HG02798 (cell line): ENCODE measurements at regions not wholly inside any gene's neighbourhood (a gene's known extent, or its start where the extent isn't known, plus 50 kb on each side); places are given as distances from the start of the nearest gene placed in this dataset.
A peak's percentile ranks its signal among the peaks of the same experiment; 100 is the strongest.

ENCODE experiments used
- ATAC-seq: cut with Tn5 transposase; IDR thresholded peaks from one replicate; pipeline ENCODE4 v1.9.1; 2021; ENCODE audit warnings: mild to moderate bottlenecking; ENCODE audit not compliant: unreplicated experiment, poor library complexity

DNA sequence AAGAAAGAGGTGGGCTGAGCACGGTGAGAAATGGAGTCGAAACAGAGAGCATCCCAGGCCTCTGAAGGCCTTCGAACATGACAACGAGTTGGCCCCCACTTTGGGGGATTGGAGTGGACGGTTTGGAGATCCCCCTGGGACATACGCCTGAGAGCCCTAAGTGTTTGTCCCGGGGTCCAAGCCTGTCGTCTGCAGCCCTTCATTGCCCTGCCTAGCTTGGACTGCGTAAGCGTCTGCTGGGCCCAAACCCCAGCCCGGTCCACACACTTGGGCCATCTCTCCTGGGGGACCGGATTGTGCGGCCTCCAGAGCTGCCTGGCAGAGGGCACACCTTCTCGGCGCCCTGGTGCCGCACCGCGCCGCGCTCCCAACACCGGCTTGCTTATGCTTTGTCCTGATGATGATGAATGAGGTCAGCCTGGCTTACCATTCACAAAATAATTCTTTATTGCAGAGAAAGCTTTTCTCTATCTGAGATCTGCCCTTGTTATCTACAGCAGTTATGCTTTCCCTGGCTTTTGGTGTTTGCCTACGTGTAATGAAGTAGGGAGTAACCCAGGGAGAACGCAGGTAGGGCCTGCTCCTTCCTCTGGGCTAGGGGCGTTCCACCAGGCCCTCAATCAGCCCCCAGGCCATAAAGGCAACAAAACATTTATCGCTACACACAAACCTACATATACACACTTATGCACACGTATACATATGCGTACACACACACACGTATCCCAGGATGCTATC lies 85.9 kb upstream of the PPARA start:
- no peak for ATAC-seq

DNA sequence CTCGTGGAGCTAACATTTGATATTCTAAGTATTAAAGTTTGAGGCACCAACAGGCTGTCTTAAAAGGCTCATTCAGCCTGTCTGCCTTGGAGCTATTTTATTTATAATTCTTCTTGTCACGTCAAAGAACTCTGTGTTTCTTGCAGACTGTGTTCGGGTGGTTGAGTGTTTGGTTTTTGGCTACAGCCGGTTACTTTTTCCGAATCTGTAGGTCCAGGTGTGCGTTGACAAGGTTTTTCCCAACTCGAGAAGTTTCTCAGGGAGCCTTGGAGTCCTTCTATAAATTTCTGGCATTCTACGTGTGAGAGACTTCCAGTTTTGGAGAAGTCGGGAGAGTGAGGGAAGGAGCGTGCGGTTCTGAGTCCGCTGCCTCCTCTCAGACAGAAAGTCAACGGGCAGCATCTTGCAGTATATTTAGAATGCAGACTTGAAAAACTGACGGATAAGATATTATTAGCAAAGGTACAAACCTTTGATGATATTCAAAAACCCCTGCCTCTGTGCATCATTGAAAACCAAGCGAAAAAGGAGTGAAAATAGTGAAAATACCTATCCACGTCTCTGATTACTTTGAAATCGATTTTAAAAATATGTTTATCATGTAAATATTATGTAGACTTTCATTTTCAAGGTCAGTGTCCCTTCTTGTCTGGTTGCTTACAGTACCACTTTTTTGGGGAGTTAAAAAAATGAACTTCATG lies 85.2 kb upstream of the PPARA start:
- no peak for ATAC-seq

DNA sequence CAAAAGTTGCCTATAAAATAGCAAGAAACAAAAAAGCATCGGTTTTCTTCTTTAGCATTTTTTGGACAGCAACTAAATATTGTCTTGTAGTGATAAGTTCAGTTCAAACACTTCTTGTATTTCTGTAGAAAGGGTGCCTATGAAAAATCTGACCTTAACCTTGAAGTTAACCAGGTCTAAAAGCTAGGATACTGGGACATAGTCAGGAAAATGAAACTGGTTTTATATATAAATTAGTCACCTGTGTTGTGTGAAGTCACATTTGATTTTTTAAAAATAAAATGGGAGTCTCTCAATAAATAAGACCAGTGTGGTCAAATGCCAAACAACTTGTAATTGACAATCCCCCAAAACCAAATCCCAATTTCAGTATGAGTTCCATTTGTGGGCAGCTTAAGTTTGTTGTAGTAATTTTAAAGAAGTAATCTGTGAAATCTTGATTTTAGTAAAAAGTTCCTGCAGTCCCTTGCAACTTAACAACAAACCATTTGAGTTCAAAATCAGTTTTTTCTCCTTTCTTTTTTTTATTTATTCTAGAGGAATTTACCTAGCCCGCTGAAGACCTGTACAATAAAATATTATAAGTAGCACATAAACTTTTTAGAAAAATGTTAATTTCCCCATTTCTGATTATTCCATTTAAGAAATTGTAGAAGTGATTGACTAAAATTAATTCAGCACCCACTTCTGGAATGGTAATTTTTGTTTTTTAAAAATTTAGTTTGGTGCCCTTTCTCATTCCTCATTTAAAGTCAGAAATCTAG lies 84.5 kb upstream of the PPARA start:
- ATAC-seq, result no peak

DNA sequence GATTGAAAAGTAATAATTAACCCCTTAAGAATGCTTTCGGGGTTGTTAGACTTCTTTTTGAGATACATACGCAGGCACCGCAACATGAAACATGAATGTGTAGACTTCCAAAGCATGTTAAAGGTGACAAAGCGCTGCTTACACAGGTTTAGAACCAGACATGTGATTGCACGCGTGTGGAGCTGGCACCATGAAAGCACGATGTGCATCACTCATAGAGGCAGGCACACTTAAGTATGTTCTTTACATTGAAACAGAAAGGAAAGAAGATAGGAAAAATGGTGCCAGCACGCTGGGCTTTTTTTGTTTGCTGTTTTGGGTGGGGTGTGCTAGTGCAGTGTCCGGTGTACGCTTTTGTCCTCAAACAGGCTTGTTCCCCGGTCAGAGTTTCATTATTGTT lies 83.6 kb upstream of the PPARA start:
- ATAC-seq, result no peak

DNA sequence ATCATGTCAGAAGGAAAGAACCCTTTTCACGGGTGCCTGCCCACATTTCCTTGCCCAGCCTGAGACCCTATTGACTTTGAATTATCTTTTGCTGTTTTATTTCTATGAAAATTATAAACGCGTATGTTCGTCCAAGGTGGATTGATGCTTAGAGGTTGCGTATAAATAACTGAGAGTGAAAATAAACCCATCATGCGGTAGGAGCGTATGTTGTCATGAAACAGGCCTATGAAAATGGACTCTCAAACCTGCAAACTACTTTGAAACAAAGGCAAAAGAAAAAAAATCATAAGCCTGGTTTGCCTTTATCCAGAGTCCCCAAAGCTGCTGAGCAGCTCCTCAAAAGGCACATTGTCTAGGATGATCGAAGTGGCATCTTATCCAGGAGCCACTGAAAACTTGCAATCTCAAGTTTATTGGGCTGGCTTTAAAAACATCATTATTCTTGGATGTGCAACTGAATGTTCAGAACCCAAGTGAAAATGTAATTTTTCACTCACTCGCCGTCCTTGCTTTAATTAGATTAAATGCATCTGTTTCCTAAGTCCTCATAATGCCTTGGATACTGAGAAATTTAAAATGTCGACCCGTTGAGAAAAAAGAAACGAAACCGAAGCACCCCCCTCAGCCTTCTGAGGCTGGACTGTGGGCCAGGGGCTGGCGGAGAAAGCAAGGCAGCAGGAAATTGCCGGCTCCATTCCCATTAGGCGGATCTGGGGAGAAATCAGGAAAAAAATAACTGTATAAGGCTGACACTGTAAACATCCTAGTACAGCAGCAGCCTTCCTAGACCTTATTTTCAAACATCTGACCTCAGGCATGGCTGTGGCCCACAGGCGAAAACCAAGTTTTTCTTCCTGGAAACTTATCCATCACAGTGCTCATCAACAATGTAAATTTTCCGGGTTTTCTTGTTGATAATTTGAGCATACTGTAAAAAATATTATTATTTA lies 82.9 kb upstream of the PPARA start:
- no peak for ATAC-seq

DNA sequence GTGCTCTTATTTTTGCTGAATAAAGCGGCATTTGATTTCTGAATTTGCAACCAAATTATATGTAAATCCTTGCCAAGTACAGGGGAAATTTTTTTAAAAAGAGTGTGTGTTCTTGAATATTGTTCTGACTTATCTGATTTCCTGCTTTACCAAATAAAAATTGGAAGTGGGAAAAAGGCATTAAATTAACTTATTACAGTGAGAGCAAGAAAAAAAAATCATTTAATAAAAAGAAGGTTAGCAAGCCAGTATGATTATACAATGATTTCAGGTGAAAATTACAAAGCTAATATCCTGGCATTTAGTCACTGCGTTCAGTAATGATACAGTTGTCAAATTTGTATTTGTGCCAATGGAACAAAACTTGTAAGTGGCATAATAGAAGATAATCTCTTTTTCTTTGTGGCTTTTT lies 82.1 kb upstream of the PPARA start:
- ATAC-seq, result no peak

DNA sequence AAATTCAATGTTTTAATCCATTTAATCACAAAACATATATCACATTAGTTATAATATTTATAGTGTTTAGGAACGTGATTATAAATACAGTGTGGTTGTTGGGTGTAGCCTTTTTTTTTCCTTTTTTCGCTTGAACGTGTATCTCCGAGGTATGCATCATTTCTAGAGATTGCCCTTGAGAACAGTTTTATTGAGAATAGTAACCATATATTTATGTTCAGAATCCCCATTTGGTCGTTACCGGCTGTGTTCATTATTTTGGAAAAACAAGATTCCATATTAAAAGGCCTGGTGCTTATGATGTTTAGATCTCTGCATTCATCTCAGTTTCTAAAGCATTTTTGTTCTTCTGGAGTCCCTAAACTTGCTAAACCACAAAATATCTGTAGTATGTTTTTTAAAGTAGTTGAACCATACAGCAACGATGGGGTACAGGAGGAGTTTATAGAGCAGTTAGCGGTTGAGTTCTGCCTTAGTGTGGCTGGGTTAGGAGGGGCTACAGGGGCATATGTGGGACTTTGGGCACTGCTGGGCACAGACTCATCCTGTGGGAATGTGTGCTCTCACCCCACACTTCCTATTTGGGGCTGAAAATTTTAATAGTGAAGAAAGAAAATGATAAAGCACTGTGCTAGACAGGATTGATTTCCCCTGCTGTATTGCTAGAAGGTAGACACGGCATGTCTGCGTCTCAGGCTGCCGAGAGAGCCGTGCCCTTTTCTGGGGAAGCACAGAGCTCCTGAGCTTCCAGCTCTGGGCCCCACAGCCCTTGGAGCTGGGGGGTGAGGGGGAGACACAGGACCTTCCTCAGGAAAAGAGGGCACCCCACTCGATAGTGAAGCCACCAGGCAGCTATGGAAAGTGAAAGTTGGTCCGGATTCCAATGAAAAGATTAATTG lies 81.5 kb upstream of the PPARA start:
- no peak for ATAC-seq

DNA sequence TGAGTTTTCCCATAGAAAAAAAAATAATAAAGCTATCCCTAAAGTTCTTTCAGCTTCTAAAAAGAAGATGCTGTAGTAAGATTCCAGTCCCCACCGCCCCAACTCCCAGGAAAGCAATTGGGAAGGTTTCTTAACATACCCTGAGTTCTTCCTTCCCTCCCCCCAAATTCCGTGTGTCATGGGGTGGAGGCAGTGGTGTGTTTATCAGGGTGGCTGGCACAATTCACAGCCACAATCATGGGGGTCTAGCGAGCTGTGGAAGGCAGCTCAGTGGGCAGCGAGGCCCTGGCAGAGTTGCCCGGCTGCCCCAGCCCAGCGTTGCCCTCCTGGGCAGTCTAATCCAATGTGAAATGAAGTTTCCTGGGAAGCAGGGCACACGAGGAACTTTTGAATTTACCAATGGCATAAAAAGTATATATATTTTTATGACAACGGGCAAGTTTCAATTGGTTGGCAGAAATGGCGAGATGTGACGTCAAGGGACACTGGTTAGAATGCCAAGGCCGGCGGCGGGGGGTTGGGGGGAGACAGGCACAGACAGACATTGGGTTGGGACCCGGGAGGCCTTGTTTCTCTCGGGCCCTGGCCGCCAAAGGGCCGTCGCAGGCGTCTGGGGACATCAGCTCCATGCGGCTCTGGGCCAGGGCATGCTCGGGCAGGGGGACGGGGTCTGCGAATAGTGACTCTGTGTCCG lies 80.7 kb upstream of the PPARA start:
- ATAC-seq, result no peak

DNA sequence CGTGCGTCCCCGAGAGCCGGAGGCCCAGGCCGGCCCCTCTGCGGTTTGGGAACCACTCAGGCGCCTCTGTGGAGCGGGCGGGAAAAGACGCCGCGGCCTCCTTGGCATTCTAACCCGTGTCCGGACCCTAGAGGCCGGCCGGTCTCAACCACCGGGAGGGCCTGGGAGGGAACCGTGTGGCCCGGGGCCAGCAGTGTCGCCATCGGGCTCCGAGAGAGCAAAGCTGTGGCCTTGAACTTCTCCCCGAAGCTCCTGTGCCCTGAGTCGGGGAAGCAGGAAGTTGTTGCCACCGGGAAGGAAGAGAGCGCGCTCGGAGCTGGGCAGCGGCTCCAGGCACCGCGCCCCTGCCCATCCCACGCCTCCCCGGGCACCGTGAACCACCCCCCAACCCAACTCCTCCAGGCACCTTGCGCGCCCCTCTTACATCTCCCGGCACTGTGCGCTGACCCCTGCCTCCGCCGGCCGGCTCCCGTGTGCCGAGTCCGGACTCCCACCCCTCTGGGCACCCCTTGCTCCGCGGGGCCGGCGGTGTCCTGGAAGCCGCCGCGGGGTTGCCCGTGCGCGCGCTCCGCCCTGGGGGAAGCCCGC lies 80.0 kb upstream of the PPARA start:
- no peak for ATAC-seq

DNA sequence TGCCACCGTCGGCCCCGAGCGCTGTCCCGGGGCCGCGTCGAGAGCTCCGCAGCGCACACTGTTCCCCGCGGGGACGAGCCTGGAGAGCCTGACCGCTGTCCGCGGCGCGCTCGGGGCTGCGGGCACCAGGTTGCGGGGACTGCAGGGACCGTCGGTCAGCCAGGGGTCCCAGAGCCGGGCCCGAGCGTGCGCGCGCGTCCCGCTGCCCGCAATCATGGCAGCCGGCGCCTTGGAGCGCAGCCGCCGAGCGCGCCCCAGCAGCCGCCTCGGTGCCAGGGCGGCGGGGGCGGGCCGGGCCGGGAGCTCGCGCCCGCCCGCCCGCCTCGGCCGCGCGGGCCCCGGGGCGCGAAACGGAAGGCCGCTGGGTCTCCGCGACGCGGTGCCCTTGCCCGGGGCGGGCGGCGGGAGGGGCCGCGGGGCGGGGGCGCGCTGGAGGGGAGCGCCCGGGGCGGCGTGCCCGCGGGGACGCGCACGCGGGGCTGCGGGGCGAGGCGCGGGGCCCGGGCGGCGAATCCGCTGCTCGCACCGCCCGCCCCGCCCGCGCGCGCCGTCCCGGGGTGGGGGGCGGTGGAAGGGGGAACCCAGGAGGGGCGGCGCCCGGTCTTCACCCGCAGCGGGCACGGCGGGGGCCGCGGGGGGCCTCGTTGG lies 79.4 kb upstream of the PPARA start:
- peak; percentile 62 for ATAC-seq

DNA sequence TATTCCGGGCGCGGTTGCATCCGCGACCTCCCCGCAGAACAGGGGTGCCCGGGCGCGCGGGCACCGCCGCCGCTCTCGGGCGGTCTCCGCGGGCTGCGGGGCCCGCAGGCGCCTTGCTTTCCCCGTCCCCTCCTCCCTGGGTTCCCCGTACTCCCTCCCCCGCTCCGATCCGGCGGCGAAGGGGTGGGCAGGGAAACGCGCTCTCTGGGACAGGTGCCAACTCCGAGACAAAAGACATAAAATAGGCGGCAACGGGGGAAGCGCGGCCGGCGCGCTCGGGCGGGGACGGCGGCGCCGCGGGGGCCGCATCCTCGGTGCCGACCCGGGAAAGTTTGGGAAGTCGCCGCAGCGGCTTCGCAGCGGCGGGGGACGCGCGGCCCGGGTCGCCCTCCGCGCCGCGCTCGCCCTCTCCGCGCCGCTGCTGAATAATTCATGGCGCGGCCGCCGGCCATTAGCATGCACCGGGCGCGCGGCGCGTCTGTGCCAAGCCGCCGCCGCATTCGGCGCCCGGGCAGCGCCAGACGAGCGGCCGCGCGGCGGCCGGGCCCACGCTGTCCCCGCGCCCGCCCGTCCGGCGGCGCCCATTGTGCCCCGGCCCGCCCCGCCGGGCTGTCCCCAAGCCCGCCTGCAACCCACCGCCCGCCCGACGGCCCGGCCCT lies 78.7 kb upstream of the PPARA start:
- peak; percentile 27 for ATAC-seq

DNA sequence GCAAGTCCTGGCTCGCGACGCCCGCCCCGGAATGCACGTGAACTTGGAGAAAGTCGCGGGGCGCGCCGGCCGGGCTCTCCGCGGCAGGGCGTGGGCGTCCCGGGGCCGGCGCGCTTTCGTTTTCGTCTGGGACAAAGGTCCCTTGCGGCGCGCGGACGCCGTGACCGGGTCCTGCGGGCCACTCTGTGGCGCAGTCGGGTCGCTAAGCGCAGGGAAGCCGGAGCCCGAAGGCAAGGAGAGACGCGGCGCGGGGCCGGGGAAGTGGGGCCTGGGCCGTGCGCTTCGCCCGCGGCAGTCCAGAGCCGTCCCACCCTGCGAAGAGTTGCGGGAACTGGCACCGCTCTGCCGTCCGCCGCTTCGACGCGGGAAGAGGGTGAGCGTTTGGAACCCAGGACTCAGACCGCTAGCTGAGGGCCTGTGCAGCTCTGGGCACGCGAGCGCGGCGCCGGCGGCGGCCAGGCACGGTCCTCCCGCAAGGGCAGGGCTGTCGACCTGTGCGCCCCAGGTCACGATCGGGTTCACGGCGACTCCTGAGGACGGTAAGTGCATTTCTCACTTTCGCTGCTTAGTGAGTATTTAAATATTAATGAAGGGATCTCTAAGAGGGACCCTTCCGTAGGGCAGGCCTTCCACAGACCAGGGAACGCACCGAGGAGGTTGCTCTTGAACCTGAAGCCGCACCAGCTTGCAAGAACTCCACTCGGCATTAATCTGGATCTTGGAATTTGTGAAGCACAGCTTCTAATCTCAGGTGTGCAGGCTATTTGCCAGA lies 78.0 kb upstream of the PPARA start:
- ATAC-seq, result peak; percentile 26

DNA sequence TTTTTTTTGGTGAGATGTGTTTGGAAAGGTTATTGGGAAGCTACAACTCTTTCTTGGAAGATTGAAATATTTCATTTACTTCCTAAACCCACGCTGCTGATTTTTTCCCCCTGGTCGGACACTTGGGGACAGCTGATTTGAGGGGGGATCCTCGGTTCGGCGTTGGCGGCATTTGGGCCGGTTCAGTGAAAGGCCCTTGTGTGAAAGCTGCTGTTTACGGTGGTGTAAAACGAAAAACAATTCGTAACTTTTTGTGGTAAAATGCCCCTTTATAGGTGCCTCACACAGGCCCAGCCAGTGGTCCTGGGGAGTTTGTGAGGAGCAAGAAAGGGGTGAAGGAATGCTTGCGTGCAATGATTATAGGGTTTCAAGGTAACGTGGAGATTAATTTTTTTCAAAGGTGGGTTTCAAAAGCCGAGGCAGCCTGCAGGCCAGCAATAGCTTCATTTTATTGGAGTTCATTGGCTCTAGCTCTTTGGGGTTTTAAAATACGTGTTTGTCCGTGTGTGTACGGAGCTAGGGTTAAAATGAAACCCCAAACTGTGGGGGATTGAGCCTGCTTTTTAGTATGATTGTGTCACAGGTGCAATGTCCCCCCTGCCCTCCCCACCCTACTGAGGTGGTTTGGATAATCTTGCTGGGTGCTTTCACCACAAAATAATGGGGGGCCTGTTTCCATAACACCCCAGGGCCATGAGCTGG lies 77.2 kb upstream of the PPARA start:
- no peak for ATAC-seq

DNA sequence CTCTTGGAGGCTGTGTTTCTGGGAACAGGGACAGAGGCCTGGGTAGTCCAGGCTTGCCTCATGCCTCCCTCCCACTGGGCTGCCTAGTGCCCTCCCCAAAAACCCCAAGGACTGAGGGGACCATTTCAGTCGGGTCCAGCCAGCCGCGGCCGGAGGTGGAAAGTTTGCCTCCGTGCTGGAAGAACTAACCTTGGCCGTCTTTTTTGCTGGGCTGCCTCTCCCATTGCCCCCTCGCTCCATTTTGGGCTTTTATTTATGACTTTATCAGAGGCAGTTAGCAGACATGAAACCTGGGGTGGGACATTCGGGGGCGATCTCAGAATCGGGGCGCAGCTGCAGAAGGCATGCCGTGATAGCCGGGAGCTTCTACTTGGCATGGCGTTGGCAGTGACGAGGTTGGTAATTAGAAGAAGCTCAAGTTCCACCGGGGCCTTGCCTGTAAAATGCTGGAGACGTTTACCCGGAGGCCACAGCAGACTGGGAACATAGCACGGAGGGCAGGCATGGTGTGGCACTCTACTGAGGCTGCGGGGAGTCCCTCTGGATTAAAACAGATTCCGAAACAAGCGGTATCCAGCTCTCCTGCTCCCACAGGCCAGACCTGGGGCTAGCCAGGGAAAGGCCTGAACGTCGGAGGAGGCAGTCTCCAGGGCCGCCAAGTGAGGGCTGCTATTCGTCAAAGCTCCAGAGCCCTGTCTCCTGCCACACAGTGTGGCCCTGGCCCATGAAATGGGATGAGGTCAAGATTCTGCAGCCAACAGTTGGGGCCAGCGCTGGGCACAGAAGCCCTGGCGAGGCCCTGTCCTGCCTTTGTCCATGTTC lies 76.4 kb upstream of the PPARA start:
- no peak for ATAC-seq
